HCT116 (cell line): ENCODE measurements at regions not wholly inside any gene's neighbourhood (a gene's known extent, or its start where the extent isn't known, plus 50 kb on each side); places are given as distances from the start of the nearest gene placed in this dataset.

ENCODE experiments used
- ATAC-seq: fragments of 200-7000 bp; cut with Tn5 transposase; 2 replicates; pipeline ENCODE4 v1.9.1; 2020; ENCODE audit warnings: mild to moderate bottlenecking, moderate library complexity
- BruUV-seq: library from RNA; stranded (reverse); fragments of 400-500 nt; replicated peaks from 2 replicates; lab custom pipeline; 2021; lab: Mats Ljungman, UMichigan
- CTCF ChIA-PET: fragments of 300-600 bp; sonication (Branson Sonifier 250); formaldehyde crosslinking; loops from one replicate; lab custom pipeline; 2021; ENCODE audit warnings: antibody characterized with exemption; lab: Charles Lee
- POLR2A ChIA-PET: fragments of 300-600, 350-600 bp; sonication (Branson Sonifier 250); formaldehyde crosslinking; loops from one replicate; lab custom pipeline; 2021; ENCODE audit warnings: antibody characterized with exemption; lab: Charles Lee
- RAD21 ChIA-PET, 2 experiments: fragments of 300-600 bp; sonication (Branson Sonifier 250); formaldehyde crosslinking; loops; one replicate each; lab custom pipeline; 2023; ENCODE audit warnings: low total read pairs in 2 of 2; ENCODE audit not compliant: uncharacterized antibody in 2 of 2, unreplicated experiment in 2 of 2, low non-redundant PET in 1 of 2; lab: Charles Lee
- DNase-seq: peaks from one replicate; pipeline ENCODE4 v3.0.0-alpha.2; 2010; ENCODE audit warnings: low read depth, low spot score
- H2AFZ ChIP-seq: fragments of 200-600 bp; shearing (Covaris generic), sonication (generic); 2 replicates; pipeline ENCODE4 v1.6.1; 2017; ENCODE audit warnings: low read depth, mixed run types, mixed read lengths, antibody characterized with exemption, low read length; ENCODE audit not compliant: poor library complexity, severe bottlenecking
- H3K27ac ChIP-seq: 2 replicates; pipeline ENCODE4 v1.5.1; 2012; ENCODE audit warnings: low read depth, low read length
- H3K27me3 ChIP-seq: fragments of 200-600 bp; sonication (generic); 2 replicates; pipeline ENCODE4 v1.6.1; 2016; ENCODE audit warnings: mixed run types, low read length, mixed read lengths; ENCODE audit not compliant: insufficient read depth
- H3K36me3 ChIP-seq, 2 experiments: fragments of 200-500 bp in 1 of 2; fragments of 200-600 bp in 1 of 2; sonication (Bioruptor generic) in 1 of 2; sonication (generic) in 1 of 2; 2 replicates each; pipeline versions ENCODE4 v1.5.1 to v1.6.1; 2014 to 2016; ENCODE audit warnings: low read length in 2 of 2, inconsistent platforms in 1 of 2, mixed read lengths in 1 of 2, mixed run types in 1 of 2; ENCODE audit not compliant: insufficient read depth in 2 of 2, control insufficient read depth in 1 of 2
- H3K4me1 ChIP-seq, 2 experiments: fragments of 200-600 bp in 1 of 2; sonication (generic) in 1 of 2; 2 replicates each; pipeline versions ENCODE4 v1.5.1 to v1.6.1; 2012 to 2017; ENCODE audit warnings: low read length in 2 of 2, inconsistent platforms in 1 of 2, mild to moderate bottlenecking in 1 of 2, mixed read lengths in 1 of 2, mixed run types in 1 of 2, moderate library complexity in 1 of 2; ENCODE audit not compliant: insufficient read depth in 2 of 2, control insufficient read depth in 1 of 2
- H3K4me2 ChIP-seq: fragments of 200-600 bp; sonication (generic); 2 replicates; pipeline ENCODE4 v1.6.1; 2017; ENCODE audit warnings: mixed run types, low read length, mixed read lengths
- H3K4me3 ChIP-seq, 2 experiments: fragments of 200-600 bp in 1 of 2; sonication (generic) in 1 of 2; replicated peaks in 1 of 2; 2 replicates each; pipeline ENCODE4 v1.5.1; 2011 to 2016; ENCODE audit warnings: low read length in 2 of 2, control low read depth in 1 of 2, low read depth in 1 of 2, mild to moderate bottlenecking in 1 of 2, mixed read lengths in 1 of 2, mixed run types in 1 of 2
- H3K79me2 ChIP-seq: fragments of 200-600 bp; sonication (generic); 2 replicates; pipeline ENCODE4 v1.6.1; 2017; ENCODE audit warnings: mild to moderate bottlenecking, mixed run types, low read length, moderate library complexity, mixed read lengths; ENCODE audit not compliant: insufficient read depth
- H3K9ac ChIP-seq: fragments of 200-600 bp; sonication (generic); 2 replicates; pipeline ENCODE4 v1.6.1; 2016; ENCODE audit warnings: low read length, mixed read lengths
- H3K9me2 ChIP-seq: fragments of 200-600 bp; sonication (generic), shearing (Covaris generic); 2 replicates; pipeline ENCODE4 v1.6.1; 2017; ENCODE audit warnings: mixed run types, mild to moderate bottlenecking, moderate library complexity; ENCODE audit not compliant: insufficient read depth
- H3K9me3 ChIP-seq, 2 experiments: fragments of 200-500 bp in 1 of 2; fragments of 200-600 bp in 1 of 2; sonication (Bioruptor generic) in 1 of 2; sonication (generic) in 1 of 2; 2 replicates each; pipeline ENCODE4 v1.6.1; 2014 to 2017; ENCODE audit warnings: low read length in 2 of 2, mixed read lengths in 2 of 2, inconsistent platforms in 1 of 2, low read depth in 1 of 2, mild to moderate bottlenecking in 1 of 2, mixed run types in 1 of 2, moderate library complexity in 1 of 2; ENCODE audit not compliant: control insufficient read depth in 1 of 2, insufficient read depth in 1 of 2
- H4K20me1 ChIP-seq: fragments of 200-600 bp; sonication (generic), shearing (Covaris generic); 2 replicates; pipeline ENCODE4 v1.6.1; 2017; ENCODE audit warnings: mixed run types, mild to moderate bottlenecking, moderate library complexity; ENCODE audit not compliant: insufficient read depth
- CBX3 ChIP-seq: IDR thresholded peaks from 2 replicates; pipeline ENCODE4 v1.6.1; 2012; ENCODE audit warnings: low read depth
- EGR1 ChIP-seq: IDR thresholded peaks from 2 replicates; pipeline ENCODE4 v1.6.1; 2012; ENCODE audit warnings: low read depth
- ELF1 ChIP-seq: IDR thresholded peaks from 2 replicates; pipeline ENCODE4 v1.6.1; 2012; ENCODE audit warnings: low read depth, borderline replicate concordance
- EZH2 ChIP-seq: fragments of 200-600 bp; sonication (generic); IDR thresholded peaks from 2 replicates; pipeline ENCODE4 v1.6.1; 2017; ENCODE audit warnings: antibody characterized with exemption, mixed run types
- EZH2phosphoT487 ChIP-seq: fragments of 200-600 bp; IDR thresholded peaks from 2 replicates; pipeline ENCODE4 v1.6.1; 2018; ENCODE audit warnings: antibody characterized with exemption, borderline replicate concordance
- FOSL1 ChIP-seq: IDR thresholded peaks from 2 replicates; pipeline ENCODE4 v1.6.1; 2012; ENCODE audit warnings: low read depth
- JUND ChIP-seq: IDR thresholded peaks from 2 replicates; pipeline ENCODE4 v1.6.1; 2012
- MAX ChIP-seq: IDR thresholded peaks from 2 replicates; pipeline ENCODE4 v1.6.1; 2012
- POLR2A ChIP-seq: IDR thresholded peaks from 2 replicates; pipeline ENCODE4 v1.7.0; 2011; ENCODE audit warnings: borderline replicate concordance; ENCODE audit not compliant: insufficient read depth, insufficient read length; ENCODE audit errors: extremely low read depth
- POLR2AphosphoS5 ChIP-seq: IDR thresholded peaks from 2 replicates; pipeline ENCODE4 v1.6.1; 2011; ENCODE audit warnings: mild to moderate bottlenecking, low read depth, low read length, moderate library complexity
- RAD21 ChIP-seq: IDR thresholded peaks from 2 replicates; pipeline ENCODE4 v1.6.1; 2012; ENCODE audit warnings: low read depth, mild to moderate bottlenecking
- REST ChIP-seq: IDR thresholded peaks from 2 replicates; pipeline ENCODE4 v1.6.1; 2012; ENCODE audit warnings: low read depth
- SIN3A ChIP-seq: IDR thresholded peaks from 2 replicates; pipeline ENCODE4 v1.6.1; 2012; ENCODE audit warnings: low read depth
- SP1 ChIP-seq: IDR thresholded peaks from 2 replicates; pipeline ENCODE4 v1.6.1; 2012; ENCODE audit warnings: low read depth
- TCF7L2 ChIP-seq: IDR thresholded peaks from 2 replicates; pipeline ENCODE4 v1.7.0; 2011; ENCODE audit warnings: borderline replicate concordance, inconsistent platforms; ENCODE audit not compliant: insufficient read depth, insufficient read length; ENCODE audit errors: extremely low read depth
- YY1 ChIP-seq: IDR thresholded peaks from 2 replicates; pipeline ENCODE4 v1.6.1; 2011; ENCODE audit warnings: low read length, low read depth, moderate library complexity, mild to moderate bottlenecking; ENCODE audit not compliant: insufficient replicate concordance; ENCODE audit errors: extremely low read depth
- ZBTB33 ChIP-seq: IDR thresholded peaks from 2 replicates; pipeline ENCODE4 v1.6.1; 2011; ENCODE audit warnings: mild to moderate bottlenecking, low read length, moderate library complexity; ENCODE audit not compliant: insufficient replicate concordance; ENCODE audit errors: extremely low read depth
- ZNF274 ChIP-seq: fragments of 200-500 bp; sonication (Bioruptor generic); IDR thresholded peaks from 2 replicates; pipeline ENCODE4 v1.6.1; 2014; ENCODE audit warnings: mild to moderate bottlenecking, low read depth, low read length, inconsistent platforms
- intact Hi-C: fragments of 100-400 bp; cut with micrococcal nuclease; formaldehyde crosslinking; loops from 2 replicates; pipeline ENCODE4 v1.10.0; 2022
- TF ChIP-seq, protein P1 (sequence below): IDR thresholded peaks from 2 replicates; pipeline ENCODE4 v1.6.1; 2012
- TF ChIP-seq, protein P2 (sequence below), 3 experiments: fragments of 200-600 bp in 1 of 3; sonication (generic) in 1 of 3; IDR thresholded peaks in 2 of 3; conservative IDR thresholded peaks in 1 of 3; 2 replicates each; pipeline ENCODE4 v1.5.1; 2012 to 2017; ENCODE audit warnings: low read depth in 2 of 3, low read length in 2 of 3, antibody characterized with exemption in 1 of 3, borderline replicate concordance in 1 of 3, control low read depth in 1 of 3, mild to moderate bottlenecking in 1 of 3, mixed read lengths in 1 of 3, mixed run types in 1 of 3, moderate library complexity in 1 of 3; ENCODE audit not compliant: insufficient read depth in 1 of 3

DNA sequence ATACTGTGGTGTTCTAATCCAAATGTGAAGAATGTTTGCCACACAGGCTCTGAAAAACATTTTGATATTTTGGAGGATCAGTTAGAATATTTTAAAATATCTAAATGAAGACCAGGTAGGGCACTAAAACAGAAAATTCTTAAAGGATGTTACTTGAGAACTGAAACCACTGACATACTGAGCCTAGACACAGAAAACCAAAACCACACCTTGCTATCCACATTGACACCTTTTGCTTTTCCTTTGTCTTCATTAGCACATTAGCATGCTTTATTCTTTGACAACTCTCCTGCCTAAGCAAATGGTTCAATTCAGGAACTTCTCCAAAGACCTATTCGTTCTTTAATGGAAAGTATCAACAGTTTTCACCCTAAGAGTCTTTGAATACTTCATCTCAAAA, 835.9 kb upstream of the GRM7 start:
- ChIA-PET RAD21 (no interaction called here), CTCF (no interaction called here), POLR2A (no interaction called here)
- Histone ChIP-seq H3K9me3 (no peaks in the 10 kb centered on the region), H3K27ac (no peak overlapping the region), H4K20me1 (no peaks in the 10 kb centered on the region), H2AFZ (no peak overlapping the region), H3K9ac (no peak overlapping the region), H3K4me1 (no peaks in the 10 kb centered on the region), H3K27me3 (no peaks in the 10 kb centered on the region), H3K4me2 (no peak overlapping the region), H3K79me2 (no peaks in the 10 kb centered on the region), H3K36me3 (no peaks in the 10 kb centered on the region), H3K4me3 (no peak overlapping the region), H3K9me2 (no peaks in the 10 kb centered on the region)
- no TSS peak for BruUV-seq
- no peak for DNase-seq
- TF ChIP-seq MAX (no peak), POLR2AphosphoS5 (no peak), REST (no peak), SIN3A (no peak), FOSL1 (no peak), POLR2A (no peak), RAD21 (no peak), CBX3 (no peak), ELF1 (no peak), ZBTB33 (no peak), JUND (no peak), ZNF274 (no peak), EZH2 (no peak), TCF7L2 (no peak), EZH2phosphoT487 (no peak), YY1 (no peak), EGR1 (no peak), SP1 (no peak)
- TF ChIP-seq, protein P1, sequence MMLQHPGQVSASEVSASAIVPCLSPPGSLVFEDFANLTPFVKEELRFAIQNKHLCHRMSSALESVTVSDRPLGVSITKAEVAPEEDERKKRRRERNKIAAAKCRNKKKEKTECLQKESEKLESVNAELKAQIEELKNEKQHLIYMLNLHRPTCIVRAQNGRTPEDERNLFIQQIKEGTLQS, result no peak
- TF ChIP-seq, protein P2, sequence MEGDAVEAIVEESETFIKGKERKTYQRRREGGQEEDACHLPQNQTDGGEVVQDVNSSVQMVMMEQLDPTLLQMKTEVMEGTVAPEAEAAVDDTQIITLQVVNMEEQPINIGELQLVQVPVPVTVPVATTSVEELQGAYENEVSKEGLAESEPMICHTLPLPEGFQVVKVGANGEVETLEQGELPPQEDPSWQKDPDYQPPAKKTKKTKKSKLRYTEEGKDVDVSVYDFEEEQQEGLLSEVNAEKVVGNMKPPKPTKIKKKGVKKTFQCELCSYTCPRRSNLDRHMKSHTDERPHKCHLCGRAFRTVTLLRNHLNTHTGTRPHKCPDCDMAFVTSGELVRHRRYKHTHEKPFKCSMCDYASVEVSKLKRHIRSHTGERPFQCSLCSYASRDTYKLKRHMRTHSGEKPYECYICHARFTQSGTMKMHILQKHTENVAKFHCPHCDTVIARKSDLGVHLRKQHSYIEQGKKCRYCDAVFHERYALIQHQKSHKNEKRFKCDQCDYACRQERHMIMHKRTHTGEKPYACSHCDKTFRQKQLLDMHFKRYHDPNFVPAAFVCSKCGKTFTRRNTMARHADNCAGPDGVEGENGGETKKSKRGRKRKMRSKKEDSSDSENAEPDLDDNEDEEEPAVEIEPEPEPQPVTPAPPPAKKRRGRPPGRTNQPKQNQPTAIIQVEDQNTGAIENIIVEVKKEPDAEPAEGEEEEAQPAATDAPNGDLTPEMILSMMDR (IDR thresholded peaks at IDR 0.05 in 2 of 3, conservative IDR thresholded peaks at IDR 0.05 in 1 of 3; ENCODE audit: borderline replicate concordance in 1 of 3, insufficient read depth in 1 of 3, low read depth in 2 of 3, low read length in 2 of 3), result no peak
- ATAC-seq, result no peak
- intact Hi-C loops, result no loop called here
